HCT116 (cell line): ENCODE measurements at regions not wholly inside any gene's neighbourhood (a gene's known extent, or its start where the extent isn't known, plus 50 kb on each side); places are given as distances from the start of the nearest gene placed in this dataset.

ENCODE experiments used
- ATAC-seq: fragments of 200-7000 bp; cut with Tn5 transposase; 2 replicates; pipeline ENCODE4 v1.9.1; 2020; ENCODE audit warnings: mild to moderate bottlenecking, moderate library complexity
- BruUV-seq: library from RNA; stranded (reverse); fragments of 400-500 nt; replicated peaks from 2 replicates; lab custom pipeline; 2021; lab: Mats Ljungman, UMichigan
- CTCF ChIA-PET: fragments of 300-600 bp; sonication (Branson Sonifier 250); formaldehyde crosslinking; loops from one replicate; lab custom pipeline; 2021; ENCODE audit warnings: antibody characterized with exemption; lab: Charles Lee
- POLR2A ChIA-PET: fragments of 300-600, 350-600 bp; sonication (Branson Sonifier 250); formaldehyde crosslinking; loops from one replicate; lab custom pipeline; 2021; ENCODE audit warnings: antibody characterized with exemption; lab: Charles Lee
- RAD21 ChIA-PET, 2 experiments: fragments of 300-600 bp; sonication (Branson Sonifier 250); formaldehyde crosslinking; loops; one replicate each; lab custom pipeline; 2023; ENCODE audit warnings: low total read pairs in 2 of 2; ENCODE audit not compliant: uncharacterized antibody in 2 of 2, unreplicated experiment in 2 of 2, low non-redundant PET in 1 of 2; lab: Charles Lee
- DNase-seq: peaks from one replicate; pipeline ENCODE4 v3.0.0-alpha.2; 2010; ENCODE audit warnings: low read depth, low spot score
- H2AFZ ChIP-seq: fragments of 200-600 bp; shearing (Covaris generic), sonication (generic); 2 replicates; pipeline ENCODE4 v1.6.1; 2017; ENCODE audit warnings: low read depth, mixed run types, mixed read lengths, antibody characterized with exemption, low read length; ENCODE audit not compliant: poor library complexity, severe bottlenecking
- H3K27ac ChIP-seq: 2 replicates; pipeline ENCODE4 v1.5.1; 2012; ENCODE audit warnings: low read depth, low read length
- H3K27me3 ChIP-seq: fragments of 200-600 bp; sonication (generic); 2 replicates; pipeline ENCODE4 v1.6.1; 2016; ENCODE audit warnings: mixed run types, low read length, mixed read lengths; ENCODE audit not compliant: insufficient read depth
- H3K36me3 ChIP-seq, 2 experiments: fragments of 200-500 bp in 1 of 2; fragments of 200-600 bp in 1 of 2; sonication (Bioruptor generic) in 1 of 2; sonication (generic) in 1 of 2; 2 replicates each; pipeline versions ENCODE4 v1.5.1 to v1.6.1; 2014 to 2016; ENCODE audit warnings: low read length in 2 of 2, inconsistent platforms in 1 of 2, mixed read lengths in 1 of 2, mixed run types in 1 of 2; ENCODE audit not compliant: insufficient read depth in 2 of 2, control insufficient read depth in 1 of 2
- H3K4me1 ChIP-seq, 2 experiments: fragments of 200-600 bp in 1 of 2; sonication (generic) in 1 of 2; 2 replicates each; pipeline versions ENCODE4 v1.5.1 to v1.6.1; 2012 to 2017; ENCODE audit warnings: low read length in 2 of 2, inconsistent platforms in 1 of 2, mild to moderate bottlenecking in 1 of 2, mixed read lengths in 1 of 2, mixed run types in 1 of 2, moderate library complexity in 1 of 2; ENCODE audit not compliant: insufficient read depth in 2 of 2, control insufficient read depth in 1 of 2
- H3K4me2 ChIP-seq: fragments of 200-600 bp; sonication (generic); 2 replicates; pipeline ENCODE4 v1.6.1; 2017; ENCODE audit warnings: mixed run types, low read length, mixed read lengths
- H3K4me3 ChIP-seq, 2 experiments: fragments of 200-600 bp in 1 of 2; sonication (generic) in 1 of 2; replicated peaks in 1 of 2; 2 replicates each; pipeline ENCODE4 v1.5.1; 2011 to 2016; ENCODE audit warnings: low read length in 2 of 2, control low read depth in 1 of 2, low read depth in 1 of 2, mild to moderate bottlenecking in 1 of 2, mixed read lengths in 1 of 2, mixed run types in 1 of 2
- H3K79me2 ChIP-seq: fragments of 200-600 bp; sonication (generic); 2 replicates; pipeline ENCODE4 v1.6.1; 2017; ENCODE audit warnings: mild to moderate bottlenecking, mixed run types, low read length, moderate library complexity, mixed read lengths; ENCODE audit not compliant: insufficient read depth
- H3K9ac ChIP-seq: fragments of 200-600 bp; sonication (generic); 2 replicates; pipeline ENCODE4 v1.6.1; 2016; ENCODE audit warnings: low read length, mixed read lengths
- H3K9me2 ChIP-seq: fragments of 200-600 bp; sonication (generic), shearing (Covaris generic); 2 replicates; pipeline ENCODE4 v1.6.1; 2017; ENCODE audit warnings: mixed run types, mild to moderate bottlenecking, moderate library complexity; ENCODE audit not compliant: insufficient read depth
- H3K9me3 ChIP-seq, 2 experiments: fragments of 200-500 bp in 1 of 2; fragments of 200-600 bp in 1 of 2; sonication (Bioruptor generic) in 1 of 2; sonication (generic) in 1 of 2; 2 replicates each; pipeline ENCODE4 v1.6.1; 2014 to 2017; ENCODE audit warnings: low read length in 2 of 2, mixed read lengths in 2 of 2, inconsistent platforms in 1 of 2, low read depth in 1 of 2, mild to moderate bottlenecking in 1 of 2, mixed run types in 1 of 2, moderate library complexity in 1 of 2; ENCODE audit not compliant: control insufficient read depth in 1 of 2, insufficient read depth in 1 of 2
- H4K20me1 ChIP-seq: fragments of 200-600 bp; sonication (generic), shearing (Covaris generic); 2 replicates; pipeline ENCODE4 v1.6.1; 2017; ENCODE audit warnings: mixed run types, mild to moderate bottlenecking, moderate library complexity; ENCODE audit not compliant: insufficient read depth
- ATF3 ChIP-seq: IDR thresholded peaks from 2 replicates; pipeline ENCODE4 v1.6.1; 2012
- CBX3 ChIP-seq: IDR thresholded peaks from 2 replicates; pipeline ENCODE4 v1.6.1; 2012; ENCODE audit warnings: low read depth
- CTCF ChIP-seq, 3 experiments: fragments of 200-600 bp in 1 of 3; sonication (generic) in 1 of 3; IDR thresholded peaks in 2 of 3; conservative IDR thresholded peaks in 1 of 3; 2 replicates each; pipeline ENCODE4 v1.5.1; 2012 to 2017; ENCODE audit warnings: low read depth in 2 of 3, low read length in 2 of 3, antibody characterized with exemption in 1 of 3, borderline replicate concordance in 1 of 3, control low read depth in 1 of 3, mild to moderate bottlenecking in 1 of 3, mixed read lengths in 1 of 3, mixed run types in 1 of 3, moderate library complexity in 1 of 3; ENCODE audit not compliant: insufficient read depth in 1 of 3
- EGR1 ChIP-seq: IDR thresholded peaks from 2 replicates; pipeline ENCODE4 v1.6.1; 2012; ENCODE audit warnings: low read depth
- ELF1 ChIP-seq: IDR thresholded peaks from 2 replicates; pipeline ENCODE4 v1.6.1; 2012; ENCODE audit warnings: low read depth, borderline replicate concordance
- EZH2 ChIP-seq: fragments of 200-600 bp; sonication (generic); IDR thresholded peaks from 2 replicates; pipeline ENCODE4 v1.6.1; 2017; ENCODE audit warnings: antibody characterized with exemption, mixed run types
- EZH2phosphoT487 ChIP-seq: fragments of 200-600 bp; IDR thresholded peaks from 2 replicates; pipeline ENCODE4 v1.6.1; 2018; ENCODE audit warnings: antibody characterized with exemption, borderline replicate concordance
- FOSL1 ChIP-seq: IDR thresholded peaks from 2 replicates; pipeline ENCODE4 v1.6.1; 2012; ENCODE audit warnings: low read depth
- POLR2A ChIP-seq: IDR thresholded peaks from 2 replicates; pipeline ENCODE4 v1.7.0; 2011; ENCODE audit warnings: borderline replicate concordance; ENCODE audit not compliant: insufficient read depth, insufficient read length; ENCODE audit errors: extremely low read depth
- POLR2AphosphoS5 ChIP-seq: IDR thresholded peaks from 2 replicates; pipeline ENCODE4 v1.6.1; 2011; ENCODE audit warnings: mild to moderate bottlenecking, low read depth, low read length, moderate library complexity
- RAD21 ChIP-seq: IDR thresholded peaks from 2 replicates; pipeline ENCODE4 v1.6.1; 2012; ENCODE audit warnings: low read depth, mild to moderate bottlenecking
- REST ChIP-seq: IDR thresholded peaks from 2 replicates; pipeline ENCODE4 v1.6.1; 2012; ENCODE audit warnings: low read depth
- SP1 ChIP-seq: IDR thresholded peaks from 2 replicates; pipeline ENCODE4 v1.6.1; 2012; ENCODE audit warnings: low read depth
- SRF ChIP-seq: IDR thresholded peaks from 2 replicates; pipeline ENCODE4 v1.6.1; 2012; ENCODE audit warnings: low read depth
- TCF7L2 ChIP-seq: IDR thresholded peaks from 2 replicates; pipeline ENCODE4 v1.7.0; 2011; ENCODE audit warnings: borderline replicate concordance, inconsistent platforms; ENCODE audit not compliant: insufficient read depth, insufficient read length; ENCODE audit errors: extremely low read depth
- YY1 ChIP-seq: IDR thresholded peaks from 2 replicates; pipeline ENCODE4 v1.6.1; 2011; ENCODE audit warnings: low read length, low read depth, moderate library complexity, mild to moderate bottlenecking; ENCODE audit not compliant: insufficient replicate concordance; ENCODE audit errors: extremely low read depth
- ZFX ChIP-seq: fragments of 450-650 bp; IDR thresholded peaks from 2 replicates; pipeline ENCODE4 v1.6.1; 2017
- ZNF274 ChIP-seq: fragments of 200-500 bp; sonication (Bioruptor generic); IDR thresholded peaks from 2 replicates; pipeline ENCODE4 v1.6.1; 2014; ENCODE audit warnings: mild to moderate bottlenecking, low read depth, low read length, inconsistent platforms
- intact Hi-C: fragments of 100-400 bp; cut with micrococcal nuclease; formaldehyde crosslinking; loops from 2 replicates; pipeline ENCODE4 v1.10.0; 2022
- TF ChIP-seq, protein P1 (sequence below): IDR thresholded peaks from 2 replicates; pipeline ENCODE4 v1.6.1; 2011; ENCODE audit warnings: mild to moderate bottlenecking, low read length, moderate library complexity; ENCODE audit not compliant: insufficient replicate concordance; ENCODE audit errors: extremely low read depth
- TF ChIP-seq, protein P2 (sequence below): IDR thresholded peaks from 2 replicates; pipeline ENCODE4 v1.6.1; 2012

- no peaks in the 10 kb centered on the region for H3K9me2 ChIP-seq
- no peak for DNase-seq
- ChIA-PET CTCF (no interaction called here), RAD21 (no interaction called here), POLR2A (no interaction called here)
- intact Hi-C loops: no loop called here
- no peaks in the 10 kb centered on the region for H4K20me1 ChIP-seq
- no peaks in the 10 kb centered on the region; a peak in 2 of 4 replicates for H3K9me3 ChIP-seq
- H3K4me3 ChIP-seq: no peak overlapping the region
- TF ChIP-seq, protein P1, sequence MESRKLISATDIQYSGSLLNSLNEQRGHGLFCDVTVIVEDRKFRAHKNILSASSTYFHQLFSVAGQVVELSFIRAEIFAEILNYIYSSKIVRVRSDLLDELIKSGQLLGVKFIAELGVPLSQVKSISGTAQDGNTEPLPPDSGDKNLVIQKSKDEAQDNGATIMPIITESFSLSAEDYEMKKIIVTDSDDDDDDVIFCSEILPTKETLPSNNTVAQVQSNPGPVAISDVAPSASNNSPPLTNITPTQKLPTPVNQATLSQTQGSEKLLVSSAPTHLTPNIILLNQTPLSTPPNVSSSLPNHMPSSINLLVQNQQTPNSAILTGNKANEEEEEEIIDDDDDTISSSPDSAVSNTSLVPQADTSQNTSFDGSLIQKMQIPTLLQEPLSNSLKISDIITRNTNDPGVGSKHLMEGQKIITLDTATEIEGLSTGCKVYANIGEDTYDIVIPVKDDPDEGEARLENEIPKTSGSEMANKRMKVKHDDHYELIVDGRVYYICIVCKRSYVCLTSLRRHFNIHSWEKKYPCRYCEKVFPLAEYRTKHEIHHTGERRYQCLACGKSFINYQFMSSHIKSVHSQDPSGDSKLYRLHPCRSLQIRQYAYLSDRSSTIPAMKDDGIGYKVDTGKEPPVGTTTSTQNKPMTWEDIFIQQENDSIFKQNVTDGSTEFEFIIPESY: no peak
- no peak for TF ChIP-seq EZH2
- TF ChIP-seq, protein P2, sequence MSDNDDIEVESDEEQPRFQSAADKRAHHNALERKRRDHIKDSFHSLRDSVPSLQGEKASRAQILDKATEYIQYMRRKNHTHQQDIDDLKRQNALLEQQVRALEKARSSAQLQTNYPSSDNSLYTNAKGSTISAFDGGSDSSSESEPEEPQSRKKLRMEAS: no peak
- TF ChIP-seq YY1: no peak
- no peak for TF ChIP-seq CBX3
- no peak for TF ChIP-seq ZFX
- TF ChIP-seq RAD21: no peak
- TF ChIP-seq POLR2A: no peak
- no peak for TF ChIP-seq CTCF (IDR thresholded peaks at IDR 0.05 in 2 of 3, conservative IDR thresholded peaks at IDR 0.05 in 1 of 3; ENCODE audit: borderline replicate concordance in 1 of 3, insufficient read depth in 1 of 3, low read depth in 2 of 3, low read length in 2 of 3)
- TF ChIP-seq POLR2AphosphoS5: no peak
- TF ChIP-seq SRF: no peak
- no peak for TF ChIP-seq ATF3
- TF ChIP-seq ELF1: no peak
- no peak for TF ChIP-seq SP1
- TF ChIP-seq FOSL1: no peak
- TF ChIP-seq EZH2phosphoT487: no peak
- no peak for TF ChIP-seq REST
- no peak for TF ChIP-seq EGR1
- TF ChIP-seq ZNF274: no peak
- TF ChIP-seq TCF7L2: no peak
- no peak for ATAC-seq
- no peaks in the 10 kb centered on the region for H3K79me2 ChIP-seq
- no peaks in the 10 kb centered on the region for H3K27me3 ChIP-seq
- H3K27ac ChIP-seq: no peak overlapping the region
- no peak overlapping the region for H2AFZ ChIP-seq
- H3K4me1 ChIP-seq: no peaks in the 10 kb centered on the region
- no peaks in the 10 kb centered on the region for H3K36me3 ChIP-seq
- no peak overlapping the region for H3K4me2 ChIP-seq
- no TSS peak for BruUV-seq
- H3K9ac ChIP-seq: no peak overlapping the region
Measured at GRCh38 chr1:82392946-82393345, 592.2 kb downstream of the ADGRL2 start.
